ENCODE measurements at regions not wholly inside any gene's neighbourhood (a gene's known extent, or its start where the extent isn't known, plus 50 kb on each side); places are given as distances from the start of the nearest gene placed in this dataset.
A peak's percentile ranks its signal among the peaks of the same experiment; 100 is the strongest.

DNA sequence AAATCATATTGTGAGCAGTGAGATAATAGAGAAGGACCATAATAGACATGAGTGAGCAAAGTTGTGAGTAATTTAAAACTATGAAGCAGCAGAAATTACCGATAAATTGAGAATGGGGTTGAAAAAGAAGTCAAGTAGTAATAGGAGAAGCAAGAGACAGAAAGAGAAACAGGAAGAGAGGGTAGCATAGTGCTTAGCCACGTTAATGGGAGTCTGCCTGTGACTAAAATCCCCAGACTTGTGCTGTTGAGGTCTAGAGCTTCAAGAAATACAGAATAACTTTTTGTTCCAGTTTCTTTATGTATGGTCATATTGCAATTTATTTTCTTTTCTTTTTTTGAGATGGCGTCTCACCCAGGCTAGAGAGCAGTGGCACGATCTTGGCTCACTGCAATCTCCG is 368.7 kb downstream of the METTL15 start:
- ATAC-seq (no peak), DNase-seq (no peak)
- intact Hi-C loops (cut with micrococcal nuclease) = no loop called here

DNA sequence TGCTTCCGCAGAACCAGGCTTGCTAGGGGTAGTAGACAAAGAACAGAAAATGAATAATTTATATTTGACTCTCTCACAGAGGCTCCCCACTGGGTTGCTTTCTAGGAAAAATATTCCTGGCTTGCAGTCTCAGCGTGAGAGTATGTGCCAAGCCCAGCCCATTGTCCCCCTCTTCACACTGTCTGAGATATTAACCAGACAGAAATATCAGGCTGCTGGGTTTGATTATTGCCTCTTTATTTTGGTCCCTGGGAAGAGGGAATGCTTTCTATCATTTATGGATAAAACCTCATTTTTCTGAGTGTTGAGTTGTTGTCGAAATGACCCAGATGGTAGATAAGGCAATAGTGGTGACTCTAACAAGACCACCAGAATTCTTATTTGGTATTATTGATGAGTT is 367.9 kb downstream of the METTL15 start:
- intact Hi-C loops (cut with micrococcal nuclease) = no loop called here
- ATAC-seq (peak; percentile 96), DNase-seq (peak; percentile 30)

DNA sequence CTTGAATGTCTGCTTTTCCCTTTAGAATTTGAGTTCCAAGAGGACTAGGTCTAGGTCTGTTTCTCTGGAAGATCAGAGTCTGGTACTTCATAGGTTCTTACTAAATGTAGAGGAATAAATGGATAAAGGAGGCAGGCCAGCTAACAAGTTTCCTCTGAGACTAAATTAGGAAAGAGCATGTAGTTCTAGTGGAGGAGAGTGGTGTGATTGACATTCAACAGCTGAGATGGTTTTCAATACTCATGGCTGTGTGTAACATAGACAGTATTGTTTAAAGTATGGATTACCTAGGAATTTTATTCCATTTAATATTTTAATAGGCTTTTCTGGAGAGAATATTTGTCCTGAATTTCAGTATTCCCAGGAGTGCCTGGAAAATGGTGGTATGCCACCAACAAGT is 364.7 kb downstream of the METTL15 start:
- intact Hi-C loops (cut with micrococcal nuclease) = no loop called here
- DNase-seq (no peak), ATAC-seq (peak; percentile 79)

DNA sequence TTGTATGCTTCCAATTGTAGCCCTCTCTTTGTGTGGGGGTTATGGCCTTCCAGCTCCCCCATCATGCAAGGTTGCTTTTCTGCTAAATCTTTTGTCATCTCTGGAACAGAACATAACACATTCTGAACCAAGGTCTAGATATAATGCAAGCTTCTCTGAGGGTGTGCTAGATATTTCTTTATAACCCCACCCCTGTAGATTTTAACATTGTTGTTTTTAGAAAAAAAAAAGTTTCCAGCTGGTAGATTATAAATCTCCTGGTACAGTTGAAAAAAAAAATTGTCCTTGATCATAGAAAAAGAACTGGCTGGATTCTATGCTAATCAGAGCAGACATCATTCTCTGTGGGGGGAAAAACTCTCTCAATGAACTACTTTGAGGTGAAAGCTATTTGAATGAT is 363.3 kb downstream of the METTL15 start:
- ATAC-seq = no peak
- intact Hi-C loops (cut with micrococcal nuclease) = no loop called here
- no peak for DNase-seq

DNA sequence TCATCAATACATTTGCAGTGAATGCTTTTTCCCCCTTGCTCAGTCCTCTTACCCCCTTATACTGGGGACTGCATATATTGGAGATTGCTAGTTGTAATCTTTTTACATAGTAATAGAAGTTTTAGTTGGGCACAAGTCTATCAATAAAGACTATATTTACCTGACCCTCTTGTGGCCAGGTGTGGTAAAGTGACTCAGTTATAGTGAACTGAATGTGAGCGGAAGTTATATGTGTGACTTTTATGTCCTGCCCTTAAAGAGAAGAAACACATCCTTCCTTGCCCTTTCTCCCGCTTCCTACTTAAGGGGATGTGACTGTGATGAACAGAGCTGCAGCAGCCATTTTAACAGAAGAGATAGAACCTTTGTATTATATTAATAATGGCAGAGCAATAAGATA is 362.0 kb downstream of the METTL15 start:
- ATAC-seq = no peak
- no peak for DNase-seq
- intact Hi-C loops (cut with micrococcal nuclease) = no loop called here

DNA sequence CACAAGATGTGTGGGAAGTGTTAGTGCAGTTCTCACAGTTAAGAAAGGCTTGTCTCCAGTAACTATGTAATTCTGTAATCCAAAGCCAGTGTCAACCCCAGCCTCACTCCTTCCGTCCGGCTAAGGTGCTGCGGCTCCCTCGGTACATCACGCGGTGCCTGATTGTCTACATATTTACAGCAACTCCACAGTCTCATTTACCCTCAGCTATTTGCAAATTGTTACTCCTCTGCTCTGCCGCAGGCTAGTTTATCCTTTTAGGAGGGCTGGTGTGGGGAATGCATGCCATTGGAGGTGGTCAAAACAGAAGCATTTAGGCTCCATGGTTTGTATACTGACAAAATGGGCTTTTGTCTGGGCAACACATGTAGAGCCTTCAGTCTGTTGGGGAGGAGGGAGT is 358.3 kb downstream of the METTL15 start:
- DNase-seq (no peak), ATAC-seq (no peak)
- intact Hi-C loops (cut with micrococcal nuclease) = no loop called here

DNA sequence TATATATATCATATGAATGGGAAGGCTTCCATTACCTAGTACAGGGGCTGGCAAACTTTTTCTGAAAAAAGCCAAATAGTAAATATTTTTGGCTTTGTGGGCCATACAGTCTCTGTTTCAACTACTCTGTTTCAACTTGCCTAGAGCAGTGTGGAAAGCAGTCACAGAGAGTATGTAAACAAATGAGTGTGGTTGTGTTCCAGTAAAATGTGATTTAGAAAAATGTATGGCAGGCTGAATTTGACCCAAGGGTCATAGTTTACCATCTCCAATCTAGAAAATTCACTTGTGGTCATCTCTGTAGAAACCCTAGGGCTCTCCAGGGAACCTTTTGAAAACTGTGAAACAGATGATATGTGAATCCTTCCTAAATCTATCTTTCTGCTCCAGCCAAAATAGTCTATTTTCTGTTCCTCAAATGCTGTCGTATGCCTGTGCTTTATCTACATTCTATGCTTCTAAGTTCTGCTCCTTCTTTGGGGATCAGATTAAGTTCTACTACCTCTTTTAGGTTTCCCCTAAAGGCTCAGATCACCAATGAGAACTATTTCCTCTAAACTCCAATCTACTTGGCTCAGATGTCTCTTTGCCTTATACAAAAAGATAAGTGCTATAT is 356.2 kb downstream of the METTL15 start:
- no peak for ATAC-seq
- intact Hi-C loops (cut with micrococcal nuclease) = no loop called here
- no peak for DNase-seq

DNA sequence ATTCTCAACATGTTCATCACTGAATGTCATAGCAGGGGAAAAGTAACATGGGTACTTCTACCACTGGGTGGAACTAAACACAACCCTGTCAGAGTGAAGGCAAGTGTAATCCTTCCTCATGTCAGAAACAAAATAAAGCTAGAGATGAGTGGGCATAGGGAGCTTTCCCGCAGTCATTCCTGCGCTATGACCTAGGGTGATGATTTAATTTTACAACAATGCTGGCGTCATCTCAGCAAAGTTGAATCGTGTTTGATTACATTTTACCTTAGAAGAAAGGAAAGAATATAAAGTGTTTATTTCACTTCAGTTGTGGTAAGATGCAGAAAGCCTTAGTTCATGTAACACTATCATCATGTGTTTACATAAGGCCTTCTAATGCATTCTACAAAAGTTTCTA is 355.6 kb downstream of the METTL15 start:
- intact Hi-C loops (cut with micrococcal nuclease) = no loop called here
- DNase-seq (no peak), ATAC-seq (no peak)

DNA sequence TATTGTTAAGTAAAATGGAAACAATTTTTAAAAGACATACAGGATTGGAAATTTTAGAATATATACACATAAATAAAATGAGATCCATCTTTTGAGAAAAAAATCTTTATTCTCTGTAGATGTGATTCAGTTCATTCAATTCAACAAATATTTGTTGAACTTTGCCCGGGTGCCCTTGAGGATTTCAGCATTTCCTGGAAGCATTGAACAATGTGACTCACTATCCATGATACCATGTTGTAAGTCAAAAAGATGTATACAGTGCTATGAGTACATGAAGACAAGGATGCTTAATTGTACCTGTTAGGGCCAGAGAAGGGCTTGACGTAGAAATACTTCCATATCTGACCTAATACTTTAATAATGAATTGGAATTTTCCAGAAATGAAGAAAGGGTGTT is 353.7 kb downstream of the METTL15 start:
- ATAC-seq (no peak), DNase-seq (no peak)
- intact Hi-C loops (cut with micrococcal nuclease) = no loop called here

DNA sequence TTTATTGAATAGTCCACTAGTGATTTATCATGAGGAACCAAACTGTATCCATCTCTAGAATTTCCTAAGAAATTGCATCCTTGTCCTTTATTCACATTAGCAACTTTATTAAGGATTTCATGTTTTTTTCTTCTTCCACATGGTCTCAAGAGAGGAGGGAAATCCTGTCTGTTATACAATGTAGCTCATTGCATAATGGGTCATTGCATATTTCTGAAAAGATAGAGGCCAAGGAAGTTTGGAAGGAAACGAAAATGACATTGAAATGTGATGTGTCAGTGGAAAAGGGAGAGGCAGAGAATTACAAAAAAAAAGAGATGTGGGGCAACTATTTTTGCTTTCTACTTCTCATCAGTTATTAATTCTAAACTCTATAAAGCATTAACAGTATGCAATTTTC is 353.1 kb downstream of the METTL15 start:
- ATAC-seq = no peak
- intact Hi-C loops (cut with micrococcal nuclease) = no loop called here
- DNase-seq = no peak

DNA sequence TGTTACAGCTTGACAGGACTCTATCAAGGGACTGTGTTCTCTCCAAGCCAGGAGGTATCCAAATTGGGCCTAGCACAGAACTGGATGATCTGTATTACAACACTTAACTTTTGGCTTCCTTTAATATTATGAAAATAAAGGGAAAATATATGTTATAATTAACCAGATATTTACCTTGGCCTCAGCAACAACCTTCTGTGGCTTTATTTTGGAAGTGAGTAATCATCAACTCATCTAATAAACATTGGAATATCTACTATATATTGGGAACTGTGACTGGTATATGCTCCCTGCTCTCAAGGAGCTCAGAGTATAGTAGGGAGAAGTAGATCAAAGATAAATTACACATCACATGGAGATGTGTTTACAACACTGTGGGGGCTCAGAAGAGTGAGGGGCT is 352.2 kb downstream of the METTL15 start:
- no peak for ATAC-seq
- DNase-seq = no peak
- intact Hi-C loops (cut with micrococcal nuclease) = no loop called here

DNA sequence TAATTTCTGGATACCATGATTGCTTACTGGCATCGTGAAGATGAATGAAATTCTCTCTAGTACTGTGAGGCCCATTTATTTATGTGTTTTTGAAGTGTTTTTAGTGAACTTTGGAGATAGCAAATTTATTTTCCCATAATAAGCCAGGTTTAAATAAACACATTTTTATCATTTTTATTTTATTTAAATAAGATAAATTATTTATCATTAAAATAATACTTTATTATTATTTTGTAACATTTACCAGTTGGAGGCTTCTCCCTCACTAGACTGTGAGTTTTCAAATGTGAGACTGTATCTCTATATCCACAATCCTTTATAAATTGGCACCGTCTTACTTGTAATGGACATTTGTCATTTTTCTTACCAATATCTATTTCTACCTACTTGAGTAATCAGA is 351.7 kb downstream of the METTL15 start:
- intact Hi-C loops (cut with micrococcal nuclease) = no loop called here
- DNase-seq (no peak), ATAC-seq (no peak)

DNA sequence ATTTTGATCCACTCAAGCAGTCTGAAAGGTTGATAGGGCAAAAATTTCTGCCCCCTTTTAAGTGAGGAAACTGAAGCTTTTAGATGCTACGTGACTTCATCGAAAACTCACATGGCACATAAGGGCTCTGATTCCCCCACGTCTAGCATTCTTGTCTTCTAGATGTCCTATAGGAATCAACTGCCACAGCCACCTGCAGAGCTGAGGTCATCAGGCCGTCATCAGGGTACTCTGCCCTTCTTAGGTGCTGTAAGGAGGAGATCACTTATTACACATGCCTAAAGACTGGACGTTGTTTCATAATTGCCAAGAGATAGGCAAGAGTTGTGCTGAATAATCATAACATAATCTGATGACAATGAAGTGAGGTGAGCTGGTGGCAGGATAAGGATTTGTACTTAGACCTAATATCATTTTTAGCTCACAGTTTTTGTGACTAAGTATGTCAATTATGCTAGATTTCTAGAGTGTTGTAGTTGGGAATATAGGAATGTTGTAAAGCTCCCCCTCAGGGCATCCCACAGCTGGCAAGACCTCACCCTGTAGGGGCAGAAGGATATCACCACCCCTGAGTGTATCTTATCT is 349.4 kb downstream of the METTL15 start:
- no peak for ATAC-seq
- no peak for DNase-seq
- intact Hi-C loops (cut with micrococcal nuclease) = no loop called here

DNA sequence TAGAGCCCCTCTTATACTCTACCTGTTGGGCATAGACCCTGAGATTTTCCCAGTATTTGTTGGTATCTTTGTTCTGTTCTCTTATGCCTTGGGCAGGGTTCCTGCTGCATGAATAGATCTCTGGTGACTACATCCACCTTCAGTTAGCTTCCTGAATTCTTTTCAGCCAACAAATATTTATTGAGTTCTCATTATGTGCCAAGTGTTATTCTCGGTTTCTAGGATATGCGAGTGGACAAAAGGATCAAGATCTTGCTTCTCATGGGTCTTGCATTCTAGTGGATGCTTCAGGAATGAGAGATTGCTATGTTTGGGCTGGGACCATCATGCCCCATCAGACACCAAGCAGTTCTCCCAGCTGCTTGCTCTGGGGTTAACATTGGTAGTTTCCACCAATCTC is 340.0 kb downstream of the METTL15 start:
- ATAC-seq (no peak), DNase-seq (no peak)
- intact Hi-C loops (cut with micrococcal nuclease) = no loop called here

DNA sequence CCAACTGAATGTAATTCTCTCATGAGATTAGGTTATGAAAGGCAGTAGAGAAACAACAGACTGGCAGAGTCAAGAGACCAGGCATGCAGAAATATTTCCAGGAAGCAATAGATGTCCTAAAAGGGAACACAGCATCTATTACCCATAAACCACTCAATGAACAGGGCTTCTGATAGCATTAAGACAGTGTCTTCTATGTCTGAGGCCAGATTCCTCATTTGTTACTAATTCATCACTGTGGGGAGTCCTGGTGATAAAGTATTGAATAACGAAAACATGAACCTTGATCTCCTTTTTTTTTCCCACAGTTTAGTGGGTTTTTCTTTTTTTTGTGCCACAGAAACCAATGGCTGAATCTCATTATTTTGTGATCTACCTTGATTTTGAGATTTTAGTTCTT is 339.0 kb downstream of the METTL15 start:
- no peak for DNase-seq
- intact Hi-C loops (cut with micrococcal nuclease) = no loop called here
- no peak for ATAC-seq

DNA sequence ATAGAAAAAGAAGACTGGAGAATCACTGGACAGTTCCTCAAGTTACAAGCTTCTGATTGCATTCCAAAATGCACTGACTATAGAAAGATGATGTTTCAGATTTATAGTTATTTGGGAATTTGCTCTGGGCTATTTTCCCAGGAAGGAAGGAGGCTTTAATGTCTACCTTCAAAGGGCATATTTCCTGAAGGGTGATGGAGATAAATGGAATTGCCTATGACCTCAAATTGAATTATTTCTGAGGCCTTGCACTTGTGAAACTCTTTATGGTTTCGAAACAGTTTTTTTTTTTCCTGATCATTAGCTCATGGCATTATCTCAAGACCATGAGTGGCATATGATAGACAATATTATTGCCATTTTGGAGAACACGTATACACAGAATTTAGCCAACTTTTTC is 333.9 kb downstream of the METTL15 start:
- intact Hi-C loops (cut with micrococcal nuclease) = no loop called here
- ATAC-seq (no peak), DNase-seq (no peak)

DNA sequence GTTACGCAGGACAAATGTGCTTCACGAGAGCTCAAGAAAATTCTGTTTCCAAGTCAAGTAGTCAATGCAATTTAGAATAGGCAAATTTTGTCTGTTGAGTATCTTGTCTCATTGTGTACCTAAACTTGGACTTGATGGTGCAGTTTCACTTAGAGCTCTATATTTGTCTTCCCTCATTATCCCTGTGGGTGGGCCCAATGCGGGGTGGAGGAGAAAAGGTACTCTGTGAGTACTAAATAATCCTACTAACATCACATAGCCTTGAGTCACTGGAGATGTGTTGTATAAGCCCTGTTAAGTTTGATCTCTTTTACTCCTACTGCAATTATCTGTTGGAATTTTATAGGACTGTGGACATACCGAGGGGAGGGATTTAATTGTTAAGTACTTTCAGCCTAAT is 331.2 kb downstream of the METTL15 start:
- ATAC-seq (no peak), DNase-seq (no peak)
- intact Hi-C loops (cut with micrococcal nuclease) = no loop called here

DNA sequence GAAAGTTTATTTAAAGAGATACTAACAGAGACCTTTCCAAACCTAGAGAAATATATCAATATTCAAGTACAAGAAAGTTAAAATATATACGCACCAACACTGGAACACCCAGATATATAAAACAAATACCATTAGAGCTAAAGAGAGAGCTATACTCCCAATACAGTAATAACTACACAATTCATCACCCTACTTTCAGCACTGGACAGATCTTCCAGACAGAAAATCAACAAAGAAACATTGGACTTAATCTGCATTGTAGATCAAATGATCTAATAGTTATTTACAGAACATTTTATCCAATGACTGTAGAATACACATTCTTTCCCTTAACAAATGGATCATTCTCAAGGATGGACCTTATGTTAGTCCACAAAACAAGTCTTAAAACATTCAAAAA is 311.9 kb downstream of the METTL15 start:
- no peak for DNase-seq
- no peak for ATAC-seq
- intact Hi-C loops (cut with micrococcal nuclease) = no loop called here

DNA sequence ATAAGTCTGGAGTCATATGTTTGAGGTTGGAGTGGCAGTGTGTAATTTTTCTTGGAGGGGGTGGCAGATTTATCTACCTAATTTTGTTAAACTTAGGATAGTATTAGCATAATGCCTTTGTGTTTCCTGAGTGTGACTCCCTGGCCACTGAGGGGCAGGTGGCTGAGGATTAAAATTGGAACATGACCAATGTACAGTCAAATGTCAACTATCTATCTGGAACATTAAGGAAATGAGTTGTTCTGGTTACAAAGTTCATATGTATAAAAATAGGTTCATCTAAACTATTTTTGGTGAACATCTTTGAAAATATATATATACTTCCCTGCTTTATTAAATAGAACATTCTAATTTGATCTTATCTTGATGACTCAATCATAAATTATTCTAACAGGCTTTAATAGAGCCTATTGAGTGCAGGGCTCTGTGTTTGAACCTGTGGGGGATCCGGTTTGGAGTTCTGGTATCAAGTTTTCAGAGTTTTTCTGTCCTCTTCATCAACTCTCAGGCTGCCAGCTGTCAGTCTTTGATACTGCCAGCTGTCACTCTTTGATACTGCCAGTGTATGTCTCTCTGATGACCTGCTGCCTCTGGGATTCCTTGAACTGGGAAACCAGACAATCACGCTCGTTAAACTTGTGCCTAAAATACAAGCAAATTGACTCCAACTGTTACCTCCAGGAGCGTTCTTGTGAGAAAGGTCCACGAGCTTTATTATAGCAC is 309.6 kb downstream of the METTL15 start:
- intact Hi-C loops (cut with micrococcal nuclease) = no loop called here
- ATAC-seq (peak; percentile 71), DNase-seq (no peak)

DNA sequence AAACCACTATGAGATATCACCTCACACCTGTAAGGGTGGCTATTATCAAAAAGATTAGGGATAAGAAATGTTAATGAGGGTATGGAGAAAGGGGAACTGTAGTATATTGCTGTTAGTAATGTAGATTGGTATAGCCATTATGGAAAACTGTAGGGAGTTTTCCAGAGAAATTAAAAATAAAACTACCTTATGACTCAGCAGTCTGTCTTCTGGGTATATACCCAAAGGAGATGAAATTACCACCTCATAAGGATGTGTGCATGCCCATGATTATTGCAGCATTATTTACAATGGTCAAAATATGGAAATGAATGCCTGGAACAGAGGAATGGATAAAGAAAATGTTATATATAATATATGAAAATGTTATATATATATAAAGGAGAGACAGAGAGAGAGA is 303.8 kb downstream of the METTL15 start:
- ATAC-seq (no peak), DNase-seq (no peak)
- intact Hi-C loops (cut with micrococcal nuclease) = no loop called here

DNA sequence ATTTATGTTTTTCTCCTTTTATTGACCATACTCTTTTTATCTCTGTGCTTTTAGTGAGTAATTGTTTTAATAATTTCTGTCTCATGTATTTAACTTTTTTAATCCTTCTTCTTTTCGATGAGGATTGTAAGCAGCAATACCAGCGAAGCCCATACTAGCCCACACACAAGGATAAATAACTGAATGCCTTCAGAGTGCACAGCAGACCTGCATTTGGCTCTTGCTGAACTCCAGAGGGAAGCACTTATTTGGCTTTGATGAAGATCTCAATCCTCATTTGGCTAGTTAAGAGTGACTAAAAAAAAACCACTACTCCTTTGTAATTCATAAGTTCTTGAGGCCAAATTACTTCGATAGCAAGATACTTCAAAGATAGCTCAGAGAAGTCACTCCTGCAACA is 293.3 kb downstream of the METTL15 start:
- intact Hi-C loops (cut with micrococcal nuclease) = no loop called here
- DNase-seq (no peak), ATAC-seq (no peak)

Measured in left ventricle myocardium superior (tissue), 1 donor.